GM18517 (cell line): ENCODE measurements at regions not wholly inside any gene's neighbourhood (a gene's known extent, or its start where the extent isn't known, plus 50 kb on each side); places are given as distances from the start of the nearest gene placed in this dataset.

Experiments used
- ATAC-seq: cut with Tn5 transposase; IDR thresholded peaks from one replicate; pipeline ENCODE4 v1.9.1; 2021; ENCODE audit warnings: mild to moderate bottlenecking, moderate library complexity; ENCODE audit not compliant: unreplicated experiment

DNA sequence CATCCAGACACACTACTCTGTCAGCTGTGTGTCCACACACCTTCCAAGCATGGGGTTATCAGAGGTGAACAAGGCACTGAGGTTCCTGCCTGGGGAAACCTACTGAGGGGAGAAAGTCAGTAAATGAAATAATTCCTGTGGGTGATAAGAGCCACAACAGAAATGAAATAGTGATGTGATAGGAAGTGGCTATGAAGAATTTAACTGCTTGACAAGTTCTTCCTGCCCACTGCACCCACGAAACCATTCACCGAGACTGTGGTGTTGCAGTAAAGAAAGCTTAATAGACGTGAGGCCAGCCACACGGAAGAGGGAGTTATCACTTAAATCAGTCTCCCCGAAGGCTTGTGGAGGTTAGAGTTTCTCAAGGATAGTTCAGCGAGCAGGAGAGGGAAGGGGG is 353.1 kb downstream of the UQCRFS1 start:
- no peak for ATAC-seq

DNA sequence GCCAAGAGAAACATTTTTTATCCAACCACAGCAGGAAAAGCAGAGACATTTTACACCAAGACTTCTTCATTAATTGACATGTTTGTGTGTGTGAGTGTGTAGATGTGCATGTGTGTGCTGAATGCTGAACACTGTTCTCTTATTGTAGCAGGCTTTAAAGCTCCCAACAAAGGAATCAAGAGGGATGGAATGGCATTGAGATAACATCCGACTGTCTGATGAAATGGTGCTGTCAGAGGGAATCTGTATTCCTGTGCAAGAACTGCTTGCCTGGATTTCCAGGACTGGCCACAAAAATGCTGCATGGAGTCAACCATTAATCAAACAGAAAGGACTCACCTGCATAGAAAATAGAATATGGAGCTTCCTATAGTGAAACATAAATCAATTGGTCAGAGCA is 354.0 kb downstream of the UQCRFS1 start:
- no peak for ATAC-seq

DNA sequence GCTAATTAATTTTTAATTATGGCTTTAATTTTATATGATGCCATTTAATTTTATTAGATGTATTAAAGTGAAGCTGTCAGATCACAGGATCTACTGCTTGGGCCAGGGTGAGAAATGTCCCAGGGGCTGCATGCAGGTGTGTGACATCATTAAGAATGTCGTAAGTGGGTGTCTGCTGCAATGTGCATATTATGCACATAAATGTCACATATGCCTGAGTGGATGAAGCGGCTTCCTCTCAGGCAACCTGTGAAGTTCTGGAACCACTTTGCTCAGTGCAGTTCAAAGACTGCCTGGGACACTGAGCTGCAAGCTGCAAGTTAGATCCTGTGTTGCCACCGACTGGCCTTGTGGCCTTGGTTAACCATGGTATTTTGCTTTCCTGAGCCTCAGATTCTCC is 355.0 kb downstream of the UQCRFS1 start:
- ATAC-seq: no peak

GRCh38 chr19:28855216-28855615 is 357.7 kb downstream of the UQCRFS1 start:
- ATAC-seq: no peak

DNA sequence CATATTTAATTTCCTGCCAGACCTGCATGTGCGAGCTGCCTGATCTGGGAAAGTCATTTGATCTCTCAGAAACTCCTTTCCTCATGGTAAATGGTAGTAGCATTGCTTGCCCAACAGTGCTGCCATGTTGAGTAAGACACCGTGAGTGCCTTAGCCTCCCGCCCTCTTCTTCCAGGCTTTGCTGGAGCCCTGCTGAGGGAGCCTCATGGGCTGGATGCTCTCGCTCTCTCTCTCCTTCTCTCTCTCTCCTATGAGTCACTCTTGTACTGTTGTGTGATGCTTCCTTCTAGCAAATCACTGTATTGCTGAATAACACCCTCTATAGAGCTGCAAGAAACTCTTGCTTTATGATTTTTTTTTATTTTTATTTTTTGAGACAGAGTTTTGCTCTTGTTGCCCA is 365.5 kb downstream of the UQCRFS1 start:
- ATAC-seq: no peak

- ATAC-seq: no peak
Observed at GRCh38 chr19:28846094-28846812, 366.7 kb downstream of the UQCRFS1 start.

DNA sequence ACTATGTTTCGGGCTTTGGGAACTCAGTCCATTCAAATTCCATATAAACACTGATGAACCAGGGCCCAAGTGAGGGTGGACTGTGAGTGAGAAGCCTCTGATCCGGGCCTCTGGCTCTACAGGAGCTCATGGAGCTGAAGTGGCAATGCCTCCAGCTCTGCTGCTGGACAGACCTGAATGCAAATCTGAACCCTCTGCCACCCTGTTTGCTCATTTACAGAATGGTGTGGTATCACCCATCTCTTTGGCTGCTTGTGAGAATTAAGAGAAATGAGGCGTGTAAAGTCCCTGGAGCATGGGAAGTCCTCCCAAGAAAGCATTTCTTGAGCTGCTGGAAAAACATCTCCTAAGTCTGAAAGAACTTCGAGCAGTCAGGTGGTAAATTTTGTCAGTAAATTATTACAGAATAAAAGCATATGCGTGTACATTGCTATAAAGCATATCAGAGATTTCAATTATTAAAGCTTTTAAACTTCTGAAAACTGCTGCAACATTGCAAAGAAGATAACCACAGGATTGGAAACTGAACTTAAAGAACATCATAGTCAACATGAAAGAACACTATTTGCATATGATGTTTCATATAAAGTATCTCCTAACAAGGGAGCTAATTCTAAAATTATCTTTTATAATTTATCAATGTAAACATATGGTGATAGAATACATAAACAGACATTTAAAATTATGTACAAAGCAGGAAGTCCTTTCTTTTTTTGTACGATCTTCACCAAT is 369.0 kb downstream of the UQCRFS1 start:
- no peak for ATAC-seq

DNA sequence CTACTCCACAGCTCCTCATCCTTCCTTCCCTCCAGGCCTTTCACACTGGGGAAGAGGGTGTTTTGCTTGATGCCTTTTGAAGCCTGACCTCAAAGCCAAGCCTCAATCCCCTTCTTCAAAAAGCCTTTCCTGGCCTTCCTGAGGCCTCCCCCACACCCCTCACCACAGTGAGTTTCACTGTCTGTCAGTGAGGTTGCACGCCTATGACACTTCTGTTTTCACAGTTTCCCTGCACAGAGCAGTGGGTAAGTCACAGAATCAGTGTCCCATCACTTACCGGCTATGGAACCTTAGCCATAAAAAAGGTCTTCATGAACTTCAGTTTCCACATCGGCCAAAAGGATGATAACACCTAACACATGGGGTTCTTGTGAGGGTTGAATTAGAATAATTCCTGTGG is 371.4 kb downstream of the UQCRFS1 start:
- no peak for ATAC-seq

GRCh38 chr19:28840891-28841290 is 372.1 kb downstream of the UQCRFS1 start:
- no peak for ATAC-seq

DNA sequence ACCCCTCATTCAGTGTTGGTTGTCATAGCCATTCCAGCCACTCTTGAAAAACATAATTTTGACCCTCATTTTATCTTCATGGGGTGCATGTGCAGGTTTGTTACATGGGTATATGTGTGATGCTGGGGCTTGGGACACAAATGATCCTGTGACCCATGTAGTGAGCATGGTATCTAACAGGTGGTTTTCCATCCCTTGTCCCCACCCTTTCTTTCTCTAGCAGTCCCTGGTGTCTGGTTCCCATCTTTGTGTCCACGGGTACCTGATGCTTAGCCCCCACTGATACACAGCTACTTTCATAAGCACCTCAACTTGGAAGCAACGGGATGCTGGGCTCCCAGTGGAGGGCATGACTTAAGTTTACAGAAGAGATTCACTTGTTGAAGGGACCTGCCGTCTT is 373.5 kb downstream of the UQCRFS1 start:
- no peak for ATAC-seq

- no peak for ATAC-seq
Observed at GRCh38 chr19:28838909-28839308, 374.0 kb downstream of the UQCRFS1 start.

GRCh38 chr19:28836421-28836820 is 376.5 kb downstream of the UQCRFS1 start:
- ATAC-seq: no peak

GRCh38 chr19:28834996-28835395 is 378.0 kb downstream of the UQCRFS1 start:
- no peak for ATAC-seq

- ATAC-seq: no peak
Observed at GRCh38 chr19:28831462-28831861, 381.5 kb downstream of the UQCRFS1 start.

GRCh38 chr19:28829762-28830161 is 383.2 kb downstream of the UQCRFS1 start:
- no peak for ATAC-seq

- no peak for ATAC-seq
Observed at GRCh38 chr19:28829359-28829758, 383.6 kb downstream of the UQCRFS1 start.

DNA sequence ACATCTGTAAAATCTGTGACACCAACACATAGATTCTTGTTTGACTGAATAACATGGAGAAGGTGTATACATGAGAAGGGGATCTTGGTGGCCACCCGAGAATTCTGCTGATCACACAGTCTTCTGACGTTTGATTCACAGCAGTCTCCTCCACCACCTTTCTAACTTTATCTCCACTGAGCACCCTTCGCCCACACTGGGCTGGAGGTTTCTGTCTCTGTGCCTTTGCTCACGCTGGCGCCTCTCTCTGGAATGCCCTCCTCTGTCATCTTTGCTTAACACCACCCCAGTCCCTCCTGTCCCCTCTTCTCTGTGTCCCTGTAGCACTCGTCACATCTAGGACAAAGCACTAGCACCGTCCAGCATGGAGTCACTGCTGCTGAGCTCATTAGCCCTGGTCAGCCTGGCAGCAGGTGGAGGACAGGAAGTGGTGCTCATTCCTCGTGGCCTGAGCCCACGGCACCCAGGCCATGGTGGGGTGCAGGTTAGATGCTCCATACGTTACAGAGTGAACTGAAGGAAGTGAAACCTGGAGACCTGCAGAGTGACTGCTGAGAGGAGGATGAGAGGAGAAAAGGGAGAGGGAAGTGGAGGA is 384.6 kb downstream of the UQCRFS1 start:
- no peak for ATAC-seq

- no peak for ATAC-seq
Observed at GRCh38 chr19:28827382-28827781, 385.6 kb downstream of the UQCRFS1 start.

DNA sequence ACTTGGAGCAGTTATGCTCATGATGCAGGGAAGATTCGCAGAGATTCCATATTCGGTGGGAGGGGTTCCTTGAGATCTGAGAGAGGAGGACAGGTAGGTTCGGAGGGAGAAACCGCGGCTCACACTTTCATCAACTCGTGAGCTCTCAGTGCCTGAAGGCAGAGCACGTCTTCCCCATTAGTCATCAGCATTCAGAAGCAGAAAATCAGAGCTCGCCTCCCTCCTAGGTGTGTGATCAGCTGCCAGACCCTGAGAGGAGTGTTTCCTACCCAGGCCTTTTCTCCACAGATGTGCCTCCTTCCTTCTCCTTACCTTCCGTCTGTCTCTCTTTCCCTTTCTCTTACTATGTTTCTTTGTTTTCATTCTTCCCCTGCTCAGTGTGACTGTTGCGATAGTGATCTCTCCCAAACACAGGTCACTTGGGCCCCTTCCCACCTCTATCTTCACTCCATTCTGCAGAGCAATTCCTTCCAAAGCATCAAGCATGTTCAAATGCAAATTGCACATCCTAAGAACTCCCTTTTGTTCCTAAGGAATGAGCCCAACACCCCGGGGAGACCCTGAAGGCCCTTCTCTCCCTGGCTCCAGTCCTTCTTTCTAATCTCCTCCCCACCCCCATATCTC is 389.5 kb downstream of the UQCRFS1 start:
- ATAC-seq: no peak

DNA sequence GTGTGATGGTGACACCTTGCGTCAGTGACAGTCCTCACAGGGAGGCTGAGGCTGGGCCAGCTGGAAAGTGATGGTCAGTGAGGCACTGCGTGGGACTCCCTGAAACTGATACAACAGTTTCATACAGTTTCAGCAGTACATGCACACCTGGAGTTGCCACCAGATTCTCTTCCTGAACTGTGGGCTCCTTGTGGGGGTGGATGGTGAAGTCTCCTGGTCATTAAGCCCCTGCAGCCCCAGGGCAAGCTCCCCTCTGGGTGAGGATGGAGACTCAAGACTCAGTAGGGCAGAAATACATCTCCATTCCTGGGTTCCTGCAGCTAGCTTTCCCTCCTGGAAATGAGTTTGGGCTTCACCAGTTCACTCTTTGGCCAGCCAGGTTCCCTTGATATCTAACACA is 392.7 kb downstream of the UQCRFS1 start:
- no peak for ATAC-seq

DNA sequence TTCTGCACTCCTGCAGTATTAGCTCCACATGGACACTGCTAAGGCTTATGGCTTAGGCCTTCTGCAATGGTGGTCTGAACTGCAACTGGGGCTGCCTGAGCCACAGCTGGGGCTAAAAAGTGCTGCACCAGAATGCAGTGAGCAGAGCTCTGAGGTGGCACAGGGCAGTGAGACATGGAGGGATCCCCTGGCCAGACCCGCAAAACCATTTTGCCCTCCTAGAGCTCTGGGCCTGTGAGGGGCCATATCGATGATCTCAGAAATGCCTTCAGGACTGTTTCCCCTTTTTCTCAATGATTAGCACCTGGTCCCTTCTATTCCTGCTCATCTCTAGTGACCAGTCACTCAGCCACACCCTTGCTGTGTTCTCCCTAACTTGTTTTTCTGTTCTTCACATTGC is 397.7 kb downstream of the UQCRFS1 start:
- no peak for ATAC-seq

DNA sequence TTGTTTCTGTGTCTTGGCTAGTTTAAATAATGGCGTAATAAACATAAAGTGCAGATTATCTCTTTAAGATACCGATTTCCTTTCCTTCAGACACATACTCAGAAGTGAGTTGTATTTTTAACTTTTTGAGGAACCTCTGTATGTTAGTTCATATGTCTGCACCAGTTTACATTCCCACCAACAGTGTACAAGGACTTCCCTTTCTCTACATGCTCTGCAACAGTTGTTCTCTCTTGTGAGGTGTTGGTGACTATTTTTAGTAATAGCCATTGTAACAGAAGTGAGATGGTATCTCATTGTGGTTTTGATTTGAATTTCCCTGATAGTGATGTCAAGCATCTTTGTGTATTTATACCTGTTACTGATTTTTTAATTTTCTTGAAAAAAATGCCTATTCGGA is 418.6 kb downstream of the UQCRFS1 start:
- no peak for ATAC-seq
